ENCODE measurements at regions not wholly inside any gene's neighbourhood (a gene's known extent, or its start where the extent isn't known, plus 50 kb on each side); places are given as distances from the start of the nearest gene placed in this dataset.

- H3K9me3 Mint-ChIP-seq (ENCODE audit: unreplicated experiment), result no peaks in the 10 kb centered on the region
- H3K27ac Mint-ChIP-seq (ENCODE audit: unreplicated experiment), result no peak overlapping the region
- BruUV-seq (replicated peaks), result no TSS peak
- POLR2A ChIA-PET, result no interaction called here
- no peak for TF ChIP-seq CTCF (IDR thresholded peaks at IDR 0.05; ENCODE audit: insufficient read depth in 1 of 2, low read depth in 1 of 2, low read length in 1 of 2, severe bottlenecking in 1 of 2, unreplicated experiment in 1 of 2)
- CTCF ChIA-PET, result no interaction called here
- no peaks in the 10 kb centered on the region for H3K27me3 ChIP-seq (replicated peaks; ENCODE audit: control insufficient read depth, insufficient read depth, low read length)
- H3K36me3 Mint-ChIP-seq (ENCODE audit: insufficient read depth, unreplicated experiment), result no peaks in the 10 kb centered on the region
- no peak overlapping the region for H3K4me3 Mint-ChIP-seq (ENCODE audit: unreplicated experiment)
- H3K4me1 ChIP-seq, result no peaks in the 10 kb centered on the region
- intact Hi-C loops (cut with micrococcal nuclease; ENCODE audit: unreplicated experiment), result no loop called here
- no peaks in the 10 kb centered on the region for H3K36me3 ChIP-seq (ENCODE audit: control insufficient read depth, insufficient read depth, low read length)
- no peaks in the 10 kb centered on the region for H3K4me1 Mint-ChIP-seq (ENCODE audit: low read depth, unreplicated experiment)
- H3K4me3 ChIP-seq (ENCODE audit: low read depth, low read length), result no peak overlapping the region
- peaks cover 9% of the 10 kb centered on the region for H3K27me3 Mint-ChIP-seq (ENCODE audit: insufficient read depth, unreplicated experiment)
- no peaks in the 10 kb centered on the region for H3K9me3 ChIP-seq
- DNase-seq, result no peak
Measured at GRCh38 chr4:85058551-85058950, 92.1 kb upstream of the WDFY3 start.

GRCh38 chr4:85061974-85062373, 95.5 kb upstream of the WDFY3 start:
- intact Hi-C loops (cut with micrococcal nuclease; ENCODE audit: unreplicated experiment), result no loop called here
- CTCF ChIA-PET, result no interaction called here

GRCh38 chr4:85062466-85062865, 96.0 kb upstream of the WDFY3 start:
- BruUV-seq (replicated peaks), result no TSS peak
- no peak overlapping the region for H3K27ac Mint-ChIP-seq (ENCODE audit: unreplicated experiment)
- POLR2A ChIA-PET, result no interaction called here
- TF ChIP-seq CTCF (IDR thresholded peaks at IDR 0.05; ENCODE audit: insufficient read depth in 1 of 2, low read depth in 1 of 2, low read length in 1 of 2, severe bottlenecking in 1 of 2, unreplicated experiment in 1 of 2), result no peak
- H3K36me3 Mint-ChIP-seq (ENCODE audit: insufficient read depth, unreplicated experiment), result no peaks in the 10 kb centered on the region
- CTCF ChIA-PET, result no interaction called here
- intact Hi-C loops (cut with micrococcal nuclease; ENCODE audit: unreplicated experiment), result no loop called here
- no peak overlapping the region for H3K4me3 Mint-ChIP-seq (ENCODE audit: unreplicated experiment)
- Histone ChIP-seq H3K9me3 (no peaks in the 10 kb centered on the region; the same call in 1 of the 2 replicates), H3K4me1 (no peaks in the 10 kb centered on the region), H3K36me3 (ENCODE audit: control insufficient read depth, insufficient read depth, low read length) (no peaks in the 10 kb centered on the region), H3K4me3 (ENCODE audit: low read depth, low read length) (no peak overlapping the region), H3K27me3 (replicated peaks; ENCODE audit: control insufficient read depth, insufficient read depth, low read length) (no peaks in the 10 kb centered on the region)
- peaks cover 16% of the 10 kb centered on the region for H3K27me3 Mint-ChIP-seq (ENCODE audit: insufficient read depth, unreplicated experiment)
- DNase-seq, result no peak
- no peaks in the 10 kb centered on the region for H3K9me3 Mint-ChIP-seq (ENCODE audit: unreplicated experiment)
- H3K4me1 Mint-ChIP-seq (ENCODE audit: low read depth, unreplicated experiment), result no peaks in the 10 kb centered on the region

More at GRCh38 chr4:85061974-85062373, 95.5 kb upstream of the WDFY3 start:
- DNase-seq, result no peak
- H3K4me1 Mint-ChIP-seq (ENCODE audit: low read depth, unreplicated experiment), result no peaks in the 10 kb centered on the region
- TF ChIP-seq CTCF (IDR thresholded peaks at IDR 0.05; ENCODE audit: insufficient read depth in 1 of 2, low read depth in 1 of 2, low read length in 1 of 2, severe bottlenecking in 1 of 2, unreplicated experiment in 1 of 2), result no peak
- Histone ChIP-seq H3K27me3 (replicated peaks; ENCODE audit: control insufficient read depth, insufficient read depth, low read length) (no peaks in the 10 kb centered on the region), H3K4me1 (no peaks in the 10 kb centered on the region), H3K9me3 (no peaks in the 10 kb centered on the region), H3K4me3 (ENCODE audit: low read depth, low read length) (no peak overlapping the region), H3K36me3 (ENCODE audit: control insufficient read depth, insufficient read depth, low read length) (no peaks in the 10 kb centered on the region)
- no peak overlapping the region for H3K27ac Mint-ChIP-seq (ENCODE audit: unreplicated experiment)
- peaks cover 16% of the 10 kb centered on the region for H3K27me3 Mint-ChIP-seq (ENCODE audit: insufficient read depth, unreplicated experiment)
- no peaks in the 10 kb centered on the region for H3K9me3 Mint-ChIP-seq (ENCODE audit: unreplicated experiment)
- no TSS peak for BruUV-seq (replicated peaks)
- POLR2A ChIA-PET, result no interaction called here
- H3K4me3 Mint-ChIP-seq (ENCODE audit: unreplicated experiment), result no peak overlapping the region
- no peaks in the 10 kb centered on the region for H3K36me3 Mint-ChIP-seq (ENCODE audit: insufficient read depth, unreplicated experiment)

Data from Caco-2 (cell line).